ENCODE measurements at regions not wholly inside any gene's neighbourhood (a gene's known extent, or its start where the extent isn't known, plus 50 kb on each side); places are given as distances from the start of the nearest gene placed in this dataset.

DNA sequence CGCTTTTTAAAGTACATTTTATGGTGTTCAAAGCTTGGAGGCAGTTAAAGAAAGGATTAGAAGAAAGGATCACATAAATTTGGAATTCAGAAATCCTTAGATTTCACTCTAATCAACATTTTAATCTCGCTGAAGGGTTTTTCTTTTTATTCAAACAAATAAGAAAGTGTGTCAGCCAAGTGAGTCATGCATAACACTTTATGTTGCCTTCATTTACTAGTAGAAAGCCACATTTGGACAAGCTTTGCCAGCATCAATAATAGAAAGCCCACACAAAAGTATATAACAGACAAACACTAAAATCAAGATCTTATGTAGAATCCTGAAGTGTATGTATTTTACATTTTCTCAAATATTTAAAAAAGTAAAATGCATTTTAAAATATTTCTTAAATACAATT is 154.9 kb upstream of the TRPC4 start:
- no peak overlapping the region for H3K4me3 ChIP-seq (ENCODE audit: low read depth, low read length)
- DNase-seq (ENCODE audit: low read depth): no peak
- TF ChIP-seq, protein P1, sequence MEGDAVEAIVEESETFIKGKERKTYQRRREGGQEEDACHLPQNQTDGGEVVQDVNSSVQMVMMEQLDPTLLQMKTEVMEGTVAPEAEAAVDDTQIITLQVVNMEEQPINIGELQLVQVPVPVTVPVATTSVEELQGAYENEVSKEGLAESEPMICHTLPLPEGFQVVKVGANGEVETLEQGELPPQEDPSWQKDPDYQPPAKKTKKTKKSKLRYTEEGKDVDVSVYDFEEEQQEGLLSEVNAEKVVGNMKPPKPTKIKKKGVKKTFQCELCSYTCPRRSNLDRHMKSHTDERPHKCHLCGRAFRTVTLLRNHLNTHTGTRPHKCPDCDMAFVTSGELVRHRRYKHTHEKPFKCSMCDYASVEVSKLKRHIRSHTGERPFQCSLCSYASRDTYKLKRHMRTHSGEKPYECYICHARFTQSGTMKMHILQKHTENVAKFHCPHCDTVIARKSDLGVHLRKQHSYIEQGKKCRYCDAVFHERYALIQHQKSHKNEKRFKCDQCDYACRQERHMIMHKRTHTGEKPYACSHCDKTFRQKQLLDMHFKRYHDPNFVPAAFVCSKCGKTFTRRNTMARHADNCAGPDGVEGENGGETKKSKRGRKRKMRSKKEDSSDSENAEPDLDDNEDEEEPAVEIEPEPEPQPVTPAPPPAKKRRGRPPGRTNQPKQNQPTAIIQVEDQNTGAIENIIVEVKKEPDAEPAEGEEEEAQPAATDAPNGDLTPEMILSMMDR (IDR thresholded peaks at IDR 0.05; ENCODE audit: insufficient read depth, low read depth, low read length, missing control alignments): no peak

DNA sequence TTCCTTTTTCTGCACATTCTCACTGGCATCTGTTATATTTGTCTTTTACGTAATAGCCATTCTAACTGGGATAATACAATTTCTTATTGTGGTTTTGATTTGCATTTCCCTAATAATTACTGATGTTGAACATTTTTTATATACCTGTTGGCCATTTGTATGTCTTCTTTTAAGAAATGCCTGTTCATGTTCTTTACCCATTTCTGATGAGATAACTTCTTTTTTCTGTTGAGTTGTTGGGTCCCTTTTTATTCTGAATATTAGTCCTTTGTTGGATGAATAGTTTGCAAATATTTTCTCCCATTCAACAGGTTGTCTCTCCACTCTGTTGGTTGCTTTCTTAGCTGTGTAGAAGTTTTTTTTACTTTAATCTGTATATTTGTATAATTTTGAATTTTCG is 147.7 kb upstream of the TRPC4 start:
- TF ChIP-seq, protein P1 (IDR thresholded peaks at IDR 0.05; ENCODE audit: insufficient read depth, low read depth, low read length, missing control alignments): no peak
- no peak overlapping the region for H3K4me3 ChIP-seq (ENCODE audit: low read depth, low read length)
- DNase-seq (ENCODE audit: low read depth): no peak

DNA sequence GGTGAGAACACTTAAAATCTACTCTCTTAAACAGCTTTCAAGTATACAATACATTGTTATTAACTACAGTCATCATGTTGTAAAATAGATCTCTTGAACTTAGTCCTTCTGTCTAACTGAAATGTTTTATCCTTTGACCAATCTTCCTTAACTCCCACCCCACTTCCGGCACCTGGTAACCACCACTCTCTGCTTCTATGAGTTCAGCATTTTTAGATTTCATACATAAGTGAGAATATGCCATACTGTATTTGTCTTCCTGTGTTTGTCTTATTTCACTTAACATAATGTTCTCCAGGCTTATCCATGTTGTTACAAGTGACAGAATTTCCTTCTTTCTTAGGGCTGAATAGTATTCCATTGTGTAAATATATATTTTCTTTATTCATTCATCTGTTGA is 144.1 kb upstream of the TRPC4 start:
- TF ChIP-seq, protein P1 (IDR thresholded peaks at IDR 0.05; ENCODE audit: insufficient read depth, low read depth, low read length, missing control alignments): no peak
- no peak overlapping the region for H3K4me3 ChIP-seq (ENCODE audit: low read depth, low read length)
- no peak for DNase-seq (ENCODE audit: low read depth)

DNA sequence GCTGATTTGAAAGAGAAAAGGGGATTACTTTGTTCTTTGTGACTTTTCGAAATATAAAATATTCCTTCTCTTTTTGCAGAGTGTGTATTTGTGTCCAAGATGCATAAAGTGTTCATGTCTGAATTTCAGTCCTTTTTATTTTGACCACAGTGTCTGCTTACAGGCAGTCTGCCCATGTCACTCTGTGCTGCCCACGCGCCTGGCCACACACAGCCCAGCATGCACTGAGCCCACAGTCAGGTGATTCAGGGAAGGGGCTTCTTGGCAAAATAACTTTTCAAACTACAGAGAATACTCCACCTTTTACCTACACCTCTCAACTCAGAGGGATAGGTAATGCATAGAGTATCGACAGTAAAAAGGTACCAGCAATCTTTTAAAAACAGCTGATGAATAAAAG is 142.5 kb upstream of the TRPC4 start:
- no peak for DNase-seq (ENCODE audit: low read depth)
- TF ChIP-seq, protein P1 (IDR thresholded peaks at IDR 0.05; ENCODE audit: insufficient read depth, low read depth, low read length, missing control alignments): no peak
- H3K4me3 ChIP-seq (ENCODE audit: low read depth, low read length): no peak overlapping the region

DNA sequence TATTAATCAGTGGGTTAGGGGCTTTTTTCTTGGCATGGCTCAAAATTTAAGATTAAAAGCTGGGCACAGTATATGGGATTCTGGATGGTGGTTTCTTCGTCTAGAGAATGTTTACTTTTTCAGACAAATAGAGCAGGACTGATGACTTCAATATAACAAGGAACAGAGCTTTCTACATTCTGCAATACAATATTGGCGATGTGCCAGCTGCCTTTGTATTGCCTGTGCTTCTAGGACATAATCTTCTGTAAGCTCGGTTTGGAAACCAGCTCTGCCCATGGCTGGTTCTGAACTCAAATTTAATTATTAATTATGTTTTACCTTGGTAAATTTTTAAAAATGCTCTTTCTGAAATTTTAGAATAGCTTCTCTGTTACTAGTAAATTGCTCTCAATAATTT is 139.1 kb upstream of the TRPC4 start:
- TF ChIP-seq, protein P1 (IDR thresholded peaks at IDR 0.05; ENCODE audit: insufficient read depth, low read depth, low read length, missing control alignments): no peak
- DNase-seq (ENCODE audit: low read depth): no peak
- H3K4me3 ChIP-seq (ENCODE audit: low read depth, low read length): no peak overlapping the region

DNA sequence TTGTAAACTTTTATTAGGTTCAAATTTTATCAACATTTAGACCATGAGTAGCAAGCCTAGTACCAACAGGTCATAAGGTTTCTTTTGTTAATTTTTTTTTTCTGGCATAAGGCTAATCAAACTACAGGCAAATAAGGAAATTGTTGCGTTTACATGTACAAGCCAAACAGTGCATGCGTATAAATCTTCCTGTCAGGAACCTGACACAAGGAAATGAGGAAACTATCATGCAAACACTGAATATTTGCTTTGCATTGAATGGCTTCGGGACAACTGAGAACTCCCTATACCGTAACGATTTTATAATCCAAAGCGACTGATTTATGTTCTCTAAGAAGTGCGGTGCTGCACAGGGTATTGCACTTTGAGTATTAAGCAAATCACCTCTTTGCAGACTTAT is 133.0 kb upstream of the TRPC4 start:
- DNase-seq (ENCODE audit: low read depth): no peak
- TF ChIP-seq, protein P1 (IDR thresholded peaks at IDR 0.05; ENCODE audit: insufficient read depth, low read depth, low read length, missing control alignments): no peak
- no peak overlapping the region for H3K4me3 ChIP-seq (ENCODE audit: low read depth, low read length)

DNA sequence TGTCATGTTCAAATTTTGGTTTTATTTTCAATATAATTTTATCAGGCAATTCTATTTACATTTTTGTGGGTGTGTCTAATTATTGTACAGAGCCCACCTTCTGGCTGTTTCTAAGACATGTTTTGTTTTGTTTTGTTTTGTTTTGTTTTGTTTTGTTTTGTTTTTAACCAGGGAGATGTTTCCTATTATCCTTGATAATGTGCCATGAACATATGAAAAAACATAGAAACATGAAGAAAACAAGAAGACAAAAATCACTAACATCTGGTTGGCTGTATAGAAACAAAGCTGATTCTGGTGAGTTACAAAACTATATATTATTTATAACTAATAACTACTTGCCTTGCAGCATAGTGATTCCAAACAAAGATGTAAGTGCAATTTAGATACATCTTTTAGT is 128.1 kb upstream of the TRPC4 start:
- DNase-seq (ENCODE audit: low read depth): no peak
- TF ChIP-seq, protein P1 (IDR thresholded peaks at IDR 0.05; ENCODE audit: insufficient read depth, low read depth, low read length, missing control alignments): no peak
- H3K4me3 ChIP-seq (ENCODE audit: low read depth, low read length): no peak overlapping the region

Measured in GM12865 (cell line).